Stimulated activated CD4-positive, alpha-beta T cell treated with anti-CD3 and anti-CD28 coated beads, Interleukin-2, amount 100 ng/mL, for 24 hours (primary cell): ENCODE measurements at regions not wholly inside any gene's neighbourhood (a gene's known extent, or its start where the extent isn't known, plus 50 kb on each side); places are given as distances from the start of the nearest gene placed in this dataset.
"Not testable (repeated sequence)": the region's sequence is repeated elsewhere in the genome, so short reads cannot be mapped to it uniquely, and the experiment has no call there.

Experiments
- DNase-seq, 2 donors: peaks; one replicate each; pipeline ENCODE4 v3.0.0-alpha.2; 2020

DNA sequence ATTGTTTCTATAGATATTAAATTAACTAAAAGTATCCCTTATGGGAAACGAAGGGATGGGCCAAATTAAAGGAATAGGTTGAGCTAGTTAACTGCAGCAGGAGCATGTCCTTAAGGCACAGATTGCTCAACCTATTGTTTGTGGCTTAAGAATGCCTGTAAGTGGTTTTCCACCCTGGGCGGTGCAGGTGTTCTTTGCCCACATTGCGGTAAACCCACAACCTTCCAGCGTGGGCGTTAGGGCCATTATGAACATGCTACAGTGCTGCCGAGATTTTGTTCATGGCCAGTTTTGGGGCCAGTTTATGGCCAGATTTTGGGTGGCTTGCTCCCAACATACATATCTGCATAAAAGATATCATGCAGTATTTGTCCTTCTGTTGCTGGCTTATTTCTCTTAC is 1196.8 kb downstream of the NCAM2 start:
- DNase-seq: not testable (repeated sequence)

DNA sequence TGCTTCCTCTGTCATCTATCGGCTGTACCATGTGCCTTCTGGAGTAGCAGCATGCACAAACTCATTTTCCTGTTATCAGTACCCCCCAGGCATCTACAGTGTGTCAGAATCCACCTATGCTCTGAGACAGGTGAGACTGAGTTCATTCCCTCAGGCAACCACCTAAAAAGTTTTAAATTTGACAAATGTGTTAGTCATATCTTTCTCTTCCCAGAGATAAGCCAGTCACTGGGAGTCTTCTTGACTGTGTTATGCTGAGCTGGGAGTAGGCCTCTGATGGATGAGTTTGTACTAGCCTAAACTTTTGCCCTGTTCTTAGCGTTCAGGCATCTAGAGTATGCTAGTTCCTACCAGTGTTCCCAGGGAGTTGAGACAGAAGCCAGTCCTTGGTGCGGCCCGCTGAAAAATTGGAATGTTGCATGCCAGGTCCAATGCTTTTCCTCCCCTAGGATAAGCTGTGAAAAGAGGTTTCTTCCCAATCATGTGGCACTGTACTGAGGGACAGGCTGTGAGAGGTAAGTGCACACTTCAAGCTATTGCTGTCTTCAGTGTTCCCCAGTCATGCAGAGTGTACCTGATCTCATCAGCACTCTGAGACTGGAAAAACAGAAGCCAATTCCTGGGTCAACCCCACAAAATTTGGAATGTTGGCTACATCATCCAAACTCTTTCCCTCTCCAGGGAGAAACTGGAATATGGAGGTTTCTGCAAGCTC is 1202.3 kb downstream of the NCAM2 start:
- no peak for DNase-seq

DNA sequence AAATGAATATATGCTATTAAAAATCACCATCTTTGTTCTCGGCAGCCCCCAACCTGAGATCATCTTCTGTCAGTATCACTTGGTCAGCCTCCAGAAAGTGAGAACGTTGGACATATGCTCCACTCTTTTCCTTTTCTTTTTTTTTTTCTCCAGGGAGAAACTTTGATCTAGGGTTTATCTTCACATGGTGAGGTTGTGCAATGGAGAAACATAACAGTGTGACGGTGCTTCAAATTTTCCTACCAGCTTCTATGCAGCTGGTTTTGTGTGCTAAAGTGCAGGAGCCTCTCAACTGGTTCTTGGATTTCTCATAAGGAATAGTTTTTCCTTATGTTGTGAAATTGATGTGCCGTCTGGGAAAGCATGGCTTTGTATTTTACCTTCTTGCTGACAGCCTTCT is 1202.9 kb downstream of the NCAM2 start:
- no peak for DNase-seq

DNA sequence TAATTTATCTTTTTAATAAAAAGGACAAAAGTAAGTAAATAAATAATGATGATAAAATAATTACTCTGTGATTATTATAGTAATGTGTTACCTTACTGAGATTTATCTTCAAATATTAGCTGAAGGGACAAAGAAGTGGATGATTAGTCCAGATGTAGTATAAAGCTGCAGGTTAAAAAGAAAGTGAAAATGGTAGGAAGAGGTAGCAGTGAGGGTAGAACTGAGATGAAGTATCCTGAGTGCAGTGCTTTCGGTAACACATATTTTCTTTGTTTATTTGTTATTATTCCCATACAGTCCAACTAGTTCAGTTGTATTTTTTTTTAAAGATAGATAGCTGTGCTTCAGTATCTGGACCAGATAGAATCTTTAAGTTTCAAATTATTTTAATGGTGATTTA is 1203.5 kb downstream of the NCAM2 start:
- DNase-seq: no peak

DNA sequence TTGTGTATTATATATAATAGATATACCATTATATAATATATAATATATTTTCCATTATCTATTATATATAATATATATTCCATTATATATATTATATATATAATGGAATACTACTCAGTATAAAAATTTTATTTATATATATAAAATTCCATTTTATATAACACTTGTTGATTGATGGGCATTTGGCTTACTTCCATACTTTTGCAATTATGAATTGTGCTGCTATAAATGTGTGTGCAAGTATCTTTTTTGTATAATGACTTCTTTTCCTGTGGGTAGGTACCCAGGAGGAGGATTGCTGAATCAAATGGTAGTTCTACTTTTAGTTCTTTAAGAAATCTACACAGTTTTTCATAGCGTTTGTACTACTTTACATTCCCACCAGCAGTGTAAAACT is 1211.1 kb downstream of the NCAM2 start:
- no peak for DNase-seq

DNA sequence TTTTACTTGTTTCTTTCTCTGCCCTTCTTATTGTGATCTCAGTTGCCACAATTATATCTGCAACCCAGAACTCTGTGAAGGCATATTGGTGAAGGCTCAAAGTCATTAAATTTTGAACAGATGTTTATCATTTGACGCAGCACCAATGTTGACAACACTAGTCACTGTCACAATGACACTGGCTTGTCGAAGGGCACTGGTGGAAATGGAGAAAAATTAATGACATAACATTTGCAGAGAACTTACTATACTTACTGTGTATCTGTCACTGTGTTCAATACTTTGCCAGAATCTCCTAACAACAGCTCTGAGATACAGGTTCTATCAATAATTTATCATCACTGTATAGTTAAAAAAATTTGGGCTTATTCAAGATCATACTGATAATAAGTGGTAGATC is 1213.7 kb downstream of the NCAM2 start:
- no peak for DNase-seq

DNA sequence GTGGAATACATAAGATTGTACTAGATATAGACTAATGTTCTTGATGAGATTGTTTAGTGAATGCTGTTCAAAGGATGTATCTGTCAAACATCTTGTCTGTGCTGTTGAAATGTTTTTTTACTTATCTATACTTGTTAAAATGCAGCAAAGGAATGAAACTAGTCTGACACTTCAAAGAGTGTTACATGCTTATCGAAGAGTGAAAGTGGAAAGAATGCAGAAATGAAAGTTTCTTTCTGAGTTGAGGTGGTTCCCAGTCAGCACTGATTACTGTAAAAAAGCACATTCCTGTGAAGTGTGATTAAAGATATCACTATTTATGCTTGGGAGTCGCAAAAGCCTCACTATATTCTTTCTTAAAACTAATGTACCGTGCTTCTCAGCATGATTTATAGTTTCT is 1225.2 kb downstream of the NCAM2 start:
- no peak for DNase-seq

DNA sequence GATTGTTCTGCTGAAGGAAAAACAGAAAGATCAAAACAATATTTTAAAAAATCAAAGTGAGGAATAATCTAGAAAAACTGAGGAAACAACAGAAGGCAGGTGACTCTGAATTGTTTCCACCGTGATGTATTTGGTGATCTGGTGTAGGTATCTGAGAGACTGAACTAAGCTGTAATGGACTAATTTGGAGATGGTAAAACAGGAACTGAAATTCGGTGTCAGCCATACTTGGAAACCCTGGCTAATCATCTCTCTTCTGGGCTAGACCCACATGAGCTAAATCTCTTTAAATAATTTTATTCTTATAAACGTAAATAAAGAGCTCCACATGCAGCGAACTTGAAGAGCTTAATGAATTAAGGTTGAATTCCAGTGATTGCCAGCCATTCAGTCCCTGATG is 1226.1 kb downstream of the NCAM2 start:
- no peak for DNase-seq

DNA sequence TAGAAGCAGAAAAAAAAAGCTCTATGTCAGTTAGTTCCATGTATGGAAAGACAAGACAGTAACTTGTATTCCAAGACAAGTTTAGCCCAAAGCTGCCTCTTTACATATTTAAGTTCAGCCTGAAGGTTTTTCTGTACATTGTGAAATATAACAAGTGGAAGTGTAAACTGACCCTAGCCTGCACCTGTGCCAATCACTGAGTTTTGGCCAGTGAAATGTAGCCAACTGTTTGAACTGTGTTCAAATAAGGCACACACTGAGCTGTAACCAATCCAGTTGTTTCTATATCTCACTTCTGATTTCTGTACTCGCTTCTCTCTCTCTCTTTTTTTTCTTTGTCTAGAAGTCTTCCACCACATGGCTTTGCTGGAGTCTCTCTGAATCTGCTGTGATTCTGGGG is 1227.1 kb downstream of the NCAM2 start:
- DNase-seq: no peak

DNA sequence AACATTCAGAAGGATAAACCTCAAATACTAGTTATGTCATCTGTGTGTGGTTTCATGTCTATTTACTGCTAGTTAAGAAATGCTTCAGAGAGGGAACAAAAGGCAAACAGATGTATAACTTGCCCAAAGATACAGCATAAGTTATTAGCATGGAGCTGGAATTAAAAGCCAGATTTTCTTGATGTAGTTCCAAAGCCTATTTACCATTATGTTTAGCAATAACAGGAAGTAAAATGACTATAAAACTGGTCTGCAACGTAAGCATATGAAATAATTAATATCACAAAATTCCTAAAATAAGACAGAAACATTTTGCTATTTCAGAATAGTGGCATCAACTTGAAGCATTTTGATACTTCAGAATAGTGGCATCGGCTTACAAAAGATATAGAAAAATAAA is 1232.8 kb downstream of the NCAM2 start:
- DNase-seq: no peak

DNA sequence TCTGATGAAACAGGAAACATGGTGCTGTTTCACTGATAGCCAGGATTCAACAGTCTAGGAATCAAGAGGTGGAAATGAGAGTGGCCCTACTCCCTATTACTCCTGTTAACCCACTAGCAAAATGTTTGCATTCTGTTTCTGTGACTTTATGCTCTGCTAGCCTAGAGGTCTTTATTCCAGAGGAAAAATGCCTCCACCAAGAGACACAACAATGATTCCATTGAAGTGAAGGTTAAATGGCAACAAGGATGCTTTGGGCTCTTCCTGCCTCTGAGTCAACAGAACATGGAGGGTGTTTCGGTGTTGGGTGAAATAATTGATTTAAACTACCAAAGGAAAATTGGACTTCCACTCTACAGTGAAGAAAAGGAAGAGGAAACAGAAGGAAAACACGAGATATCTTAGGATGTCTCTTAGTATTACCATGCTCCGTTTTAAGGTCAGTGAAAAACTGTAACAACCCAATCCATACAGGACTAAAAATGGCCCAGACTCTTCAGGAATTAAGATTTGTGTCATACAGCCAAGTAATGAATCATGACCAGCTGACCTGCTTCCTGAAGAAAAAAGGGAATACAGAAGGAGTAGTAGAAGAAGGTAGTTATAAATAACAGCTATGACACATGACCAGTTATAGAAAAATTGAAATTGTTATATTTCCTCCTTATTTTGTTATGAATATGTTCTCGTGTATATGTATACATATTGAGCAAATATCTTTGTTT is 1237.8 kb downstream of the NCAM2 start:
- no peak for DNase-seq

DNA sequence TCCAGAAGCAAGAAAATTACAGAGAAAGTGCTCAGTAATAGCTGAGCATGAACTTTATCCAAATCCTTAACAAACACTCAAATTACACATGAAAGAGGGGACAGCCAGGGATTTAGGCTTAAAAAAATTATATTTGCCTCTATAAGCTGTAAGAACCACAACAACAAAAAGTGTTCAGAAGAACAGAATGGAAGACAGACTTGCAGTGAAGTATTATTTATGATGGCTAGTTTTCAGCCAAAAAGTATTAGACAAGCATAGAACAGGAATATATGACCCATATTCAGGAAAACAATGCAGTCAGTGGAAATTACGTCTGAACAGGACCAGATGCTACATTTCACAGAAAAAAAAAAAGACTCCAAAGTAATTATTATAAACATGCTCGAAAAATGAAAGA is 1246.3 kb downstream of the NCAM2 start:
- DNase-seq: no peak

DNA sequence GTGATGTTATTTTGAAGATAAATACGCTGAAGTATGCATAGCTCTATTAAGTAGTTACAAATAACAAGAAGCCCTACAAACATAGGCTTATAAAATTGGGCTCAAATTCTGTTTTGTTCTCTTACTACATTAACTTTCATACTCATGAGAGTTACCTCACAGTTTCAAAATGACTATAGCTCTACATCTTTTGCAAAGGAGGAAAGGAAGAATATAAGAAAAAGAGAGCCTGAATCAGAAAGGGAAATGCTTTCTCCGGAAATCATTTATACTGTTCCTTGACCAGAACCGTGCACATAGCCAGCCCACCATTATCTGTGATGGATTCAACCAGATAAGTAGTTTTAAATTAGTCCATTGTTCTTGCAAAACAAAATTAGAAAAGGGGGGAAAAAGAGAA is 1252.1 kb downstream of the NCAM2 start:
- no peak for DNase-seq

DNA sequence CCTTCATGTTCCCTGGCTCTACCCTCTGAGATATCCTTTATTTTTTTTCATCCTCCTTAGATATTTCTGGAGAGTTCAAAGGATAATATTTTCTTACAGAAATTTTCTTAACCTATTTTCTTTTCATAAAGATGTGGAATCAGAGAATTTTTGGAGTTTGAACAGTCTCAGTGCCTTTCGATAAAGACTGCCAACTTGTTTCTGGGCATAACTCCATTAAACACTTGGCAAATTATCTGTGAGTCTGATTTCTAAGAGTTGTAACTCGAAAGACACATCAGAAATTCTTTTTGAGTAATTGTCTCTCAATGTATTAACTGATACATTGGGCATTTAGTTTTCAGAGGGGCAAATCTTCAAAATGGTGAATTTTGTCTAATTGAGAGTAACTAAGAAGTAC is 1255.6 kb downstream of the NCAM2 start:
- DNase-seq: no peak

DNA sequence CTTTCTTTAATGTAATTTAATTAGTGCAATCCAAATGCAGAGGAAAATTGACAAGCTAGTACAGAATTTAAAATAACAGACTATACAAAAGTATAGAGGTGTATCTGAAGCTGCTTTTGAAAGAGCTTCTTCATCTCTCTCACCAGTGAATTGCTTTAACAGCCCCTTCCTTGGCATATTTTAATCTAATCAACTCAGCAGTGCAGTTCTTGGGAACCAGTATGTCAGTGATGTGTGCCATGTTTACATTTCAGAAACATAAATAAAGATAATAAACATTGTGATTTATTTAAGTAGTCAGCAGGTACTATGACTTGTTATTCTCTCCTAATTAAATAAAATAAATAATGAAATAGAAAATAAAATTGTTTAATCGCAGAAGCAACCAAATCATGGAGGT is 1260.6 kb downstream of the NCAM2 start:
- no peak for DNase-seq

DNA sequence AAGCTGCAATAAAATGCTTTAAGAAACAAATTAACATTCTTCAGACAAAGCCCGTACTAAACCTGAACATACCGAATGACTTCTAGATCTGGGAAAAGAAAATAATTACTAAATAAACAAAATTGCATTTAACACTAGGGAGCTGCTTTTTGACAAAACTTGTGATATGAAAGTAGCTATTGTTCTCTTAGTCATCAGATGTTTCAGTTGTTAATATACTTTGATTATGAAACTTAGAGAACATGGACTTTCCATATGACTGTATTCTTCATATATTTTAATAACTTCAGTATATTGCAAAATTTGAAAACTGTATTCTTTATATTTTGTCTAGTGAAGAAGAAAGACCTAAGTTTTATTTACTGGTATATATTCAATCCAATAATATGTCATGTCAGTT is 1262.1 kb downstream of the NCAM2 start:
- no peak for DNase-seq

DNA sequence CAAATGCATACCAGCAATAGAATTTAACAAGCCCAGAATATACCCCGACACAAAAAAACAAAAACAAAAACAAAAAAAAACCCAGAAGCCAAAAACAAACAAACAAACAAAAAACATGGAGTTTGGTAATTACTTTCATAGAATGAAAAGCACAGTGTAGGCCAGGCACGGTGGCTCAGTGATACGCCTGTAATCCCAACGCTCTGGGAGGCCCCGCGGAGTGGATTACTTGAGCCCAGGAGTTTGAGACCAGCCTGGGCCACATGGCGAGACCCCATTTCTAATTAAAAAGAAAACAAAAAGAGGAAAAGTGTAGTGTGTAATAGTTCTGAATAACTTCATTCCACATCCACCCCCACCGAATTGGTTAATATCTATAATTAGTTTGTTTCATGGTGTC is 1265.7 kb downstream of the NCAM2 start:
- DNase-seq: no peak

DNA sequence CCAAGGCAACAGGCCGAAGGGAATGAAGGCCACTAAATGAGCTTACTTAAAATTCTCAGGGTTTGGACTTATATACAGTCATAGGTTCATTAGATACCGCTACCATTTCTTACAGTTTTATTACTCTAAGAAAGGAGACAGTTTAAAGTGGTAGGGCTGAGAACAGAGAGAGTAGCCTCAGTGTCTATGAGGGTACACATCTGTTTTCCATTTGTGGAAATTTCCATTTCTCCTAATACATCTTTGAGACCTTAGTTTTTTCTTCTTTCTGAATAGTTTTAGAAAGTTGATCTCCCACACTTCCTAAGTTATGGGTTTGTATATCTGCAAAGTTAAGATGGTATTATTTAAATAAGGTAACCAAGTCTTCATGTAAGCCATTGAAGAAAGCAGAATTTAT is 1279.1 kb downstream of the NCAM2 start:
- no peak for DNase-seq

DNA sequence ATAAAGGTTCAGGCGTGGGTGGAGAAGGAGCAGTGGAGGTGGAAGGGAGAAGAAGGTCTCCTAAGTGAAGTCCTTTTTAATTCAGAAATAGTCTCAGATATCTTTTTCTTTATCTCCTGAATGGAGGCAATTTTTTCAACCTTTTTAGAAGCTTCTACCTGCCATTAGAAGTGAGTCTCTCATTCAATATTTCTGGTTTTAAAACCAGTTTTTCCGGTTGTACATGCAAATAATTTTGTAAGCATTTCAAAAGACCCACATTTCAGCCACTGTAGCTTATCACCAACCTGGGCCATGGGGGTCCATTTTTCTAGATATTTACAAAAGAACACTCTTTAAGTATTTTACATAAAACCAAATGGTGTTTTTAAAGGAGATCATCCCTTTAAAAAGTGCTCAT is 1280.2 kb downstream of the NCAM2 start:
- no peak for DNase-seq

DNA sequence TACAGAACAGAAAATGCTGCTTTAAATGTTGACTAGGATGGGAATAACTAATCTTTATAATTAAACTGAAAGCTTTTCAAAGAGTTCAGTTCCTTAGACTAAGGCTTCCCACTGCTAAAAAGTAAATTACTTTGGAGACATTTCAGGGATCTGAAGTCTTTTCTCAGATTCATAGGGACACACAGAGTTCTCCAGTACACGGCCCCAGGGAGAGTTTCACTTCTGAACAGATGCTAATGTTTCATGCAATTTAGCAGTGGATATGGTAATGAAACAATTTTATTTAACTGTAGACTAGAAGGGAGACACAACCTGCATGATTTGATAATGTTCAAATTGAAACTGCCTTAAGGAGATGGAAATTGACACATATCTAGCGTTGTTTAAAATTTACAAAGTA is 1282.6 kb downstream of the NCAM2 start:
- DNase-seq: no peak

DNA sequence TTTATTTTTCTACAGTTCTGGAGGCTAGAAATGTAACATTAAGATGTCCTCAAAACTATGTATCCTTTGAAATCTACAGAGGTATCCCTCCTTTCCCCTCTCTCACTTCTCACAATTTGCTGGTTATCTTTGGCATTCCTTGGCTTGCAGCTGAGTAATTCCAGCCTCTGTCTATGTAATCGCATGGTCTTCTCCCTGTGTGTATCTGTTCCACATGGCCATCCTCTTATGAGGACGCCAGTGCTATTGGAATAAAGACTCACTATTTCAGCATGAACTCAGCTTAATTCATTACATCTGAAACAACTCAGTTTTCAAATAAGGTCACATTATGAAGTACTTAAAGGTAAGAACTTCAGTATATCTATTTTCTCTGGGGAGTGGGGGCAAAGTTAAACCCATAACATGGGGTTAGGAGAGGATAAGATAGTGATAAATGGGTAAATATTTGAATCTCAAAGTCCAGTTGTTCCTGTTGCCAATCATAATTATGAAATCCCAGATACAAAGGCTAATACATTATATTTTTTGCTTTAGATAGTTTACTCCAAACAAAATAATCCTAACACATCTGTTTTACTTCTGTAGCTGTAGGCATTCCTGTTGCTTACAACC is 1290.8 kb downstream of the NCAM2 start:
- no peak for DNase-seq

DNA sequence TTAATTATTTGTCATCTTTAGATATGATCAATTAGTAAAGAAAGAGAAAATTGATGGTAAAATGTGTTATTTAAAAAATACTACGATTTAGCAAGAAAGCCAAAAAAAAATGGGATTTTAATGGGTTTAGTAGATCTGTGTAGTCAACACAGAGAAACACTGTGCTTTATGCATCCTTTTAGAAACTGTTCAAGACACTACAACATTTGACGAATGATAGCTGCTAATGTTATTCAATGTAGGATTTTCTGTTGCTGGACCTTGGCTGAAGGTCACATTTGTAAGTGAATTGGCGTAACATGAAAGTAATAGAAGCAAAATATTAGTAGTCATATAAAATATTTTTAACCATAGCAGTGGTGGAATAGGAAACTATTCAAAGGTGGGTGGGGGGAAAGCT is 1293.9 kb downstream of the NCAM2 start:
- DNase-seq: no peak

DNA sequence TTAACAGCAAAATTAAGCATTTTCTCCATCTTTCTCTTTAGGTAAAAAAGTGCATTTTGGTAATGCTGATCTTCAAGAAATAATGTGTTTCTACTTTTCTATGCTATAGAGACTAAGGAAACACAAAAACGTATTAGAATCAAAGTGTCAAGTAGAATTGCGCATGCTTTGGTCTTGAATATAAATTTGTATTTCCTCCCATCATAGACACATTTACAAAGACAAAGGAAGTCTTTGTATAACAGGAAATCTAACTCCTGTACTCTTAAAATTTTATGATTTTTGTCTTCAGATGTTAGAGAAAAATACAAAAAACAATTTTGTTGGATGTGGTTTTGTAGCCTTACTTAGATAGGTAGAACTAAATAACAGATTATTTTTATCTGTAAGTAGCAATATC is 1299.4 kb downstream of the NCAM2 start:
- no peak for DNase-seq

DNA sequence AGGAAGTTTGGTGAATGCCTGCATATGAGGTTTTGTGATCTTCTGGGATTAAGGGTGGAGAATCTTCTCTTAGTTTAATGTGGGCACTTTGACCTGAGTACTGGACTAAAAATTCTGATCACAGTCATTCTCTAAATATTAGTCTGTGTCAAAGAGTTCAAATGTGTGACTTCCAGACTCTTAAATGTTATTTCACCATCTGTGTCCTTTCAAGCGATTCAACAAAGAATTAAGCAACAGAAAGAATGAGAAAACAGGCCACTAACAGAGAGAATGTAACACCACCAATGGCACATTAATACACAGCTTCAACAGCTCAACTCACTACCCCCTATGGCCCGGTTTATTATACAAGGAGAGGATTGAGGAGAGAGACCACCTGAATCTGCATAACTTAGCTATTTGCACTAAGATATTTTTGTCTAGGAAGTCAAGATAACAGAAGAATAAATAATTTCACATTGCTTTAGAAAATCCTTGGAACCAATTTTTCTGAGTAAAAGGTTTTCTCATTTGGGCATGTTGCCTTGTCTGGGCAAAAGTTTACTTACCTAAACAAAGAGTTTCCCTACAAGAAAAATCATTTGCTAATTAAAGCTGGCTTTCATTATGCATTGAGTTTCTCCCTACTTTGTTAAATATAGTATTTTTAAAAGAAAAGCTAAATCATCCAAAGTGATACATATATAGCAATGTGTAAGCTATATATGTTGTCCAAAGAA is 1313.7 kb downstream of the NCAM2 start:
- no peak for DNase-seq
